GM21528 (cell line): ENCODE measurements at regions not wholly inside any gene's neighbourhood (a gene's known extent, or its start where the extent isn't known, plus 50 kb on each side); places are given as distances from the start of the nearest gene placed in this dataset.
"Not testable (repeated sequence)": the region's sequence is repeated elsewhere in the genome, so short reads cannot be mapped to it uniquely, and the experiment has no call there.

ENCODE experiments used
- ATAC-seq: cut with Tn5 transposase; IDR thresholded peaks from one replicate; pipeline ENCODE4 v1.9.1; 2021; ENCODE audit warnings: mild to moderate bottlenecking, moderate library complexity; ENCODE audit not compliant: unreplicated experiment, low FRiP score

- no peak for ATAC-seq
These were observed 1371.7 kb downstream of the STIM2 start for GRCh38 chr4:28232376-28232775.

- no peak for ATAC-seq
These were observed 1372.3 kb downstream of the STIM2 start for GRCh38 chr4:28232951-28233350.

GRCh38 chr4:28233724-28234123, 1373.1 kb downstream of the STIM2 start:
- no peak for ATAC-seq

GRCh38 chr4:28238876-28239275, 1378.2 kb downstream of the STIM2 start:
- no peak for ATAC-seq

GRCh38 chr4:28241021-28241420, 1380.4 kb downstream of the STIM2 start:
- no peak for ATAC-seq

- no peak for ATAC-seq
These were observed 1387.2 kb downstream of the STIM2 start for GRCh38 chr4:28247805-28248204.

- ATAC-seq = no peak
These were observed 1387.6 kb downstream of the STIM2 start for GRCh38 chr4:28248269-28248668.

GRCh38 chr4:28250646-28251045, 1390.0 kb downstream of the STIM2 start:
- no peak for ATAC-seq

- no peak for ATAC-seq
These were observed 1391.2 kb downstream of the STIM2 start for GRCh38 chr4:28251831-28252230.

- ATAC-seq = no peak
These were observed 1393.4 kb downstream of the STIM2 start for GRCh38 chr4:28254003-28254402.

- no peak for ATAC-seq
These were observed 1395.7 kb downstream of the STIM2 start for GRCh38 chr4:28256295-28256694.

- no peak for ATAC-seq
These were observed 1399.3 kb downstream of the STIM2 start for GRCh38 chr4:28259951-28260350.

GRCh38 chr4:28267166-28267565, 1406.5 kb downstream of the STIM2 start:
- no peak for ATAC-seq

GRCh38 chr4:28269426-28269825, 1408.8 kb downstream of the STIM2 start:
- ATAC-seq = no peak

GRCh38 chr4:28277931-28278330, 1417.3 kb downstream of the STIM2 start:
- ATAC-seq = no peak

- ATAC-seq = no peak
These were observed 1418.0 kb downstream of the STIM2 start for GRCh38 chr4:28278676-28279075.

GRCh38 chr4:28279249-28279648, 1418.6 kb downstream of the STIM2 start:
- ATAC-seq = no peak

- ATAC-seq = not testable (repeated sequence)
These were observed 1425.6 kb downstream of the STIM2 start for GRCh38 chr4:28286266-28286665.

- ATAC-seq = no peak
These were observed 1427.2 kb downstream of the STIM2 start for GRCh38 chr4:28287831-28288233.

GRCh38 chr4:28296239-28296638, 1435.6 kb downstream of the STIM2 start:
- ATAC-seq = no peak

- ATAC-seq = no peak
These were observed 1450.3 kb downstream of the STIM2 start for GRCh38 chr4:28310926-28311325.

GRCh38 chr4:28312497-28312896, 1451.9 kb downstream of the STIM2 start:
- ATAC-seq = not testable (repeated sequence)
